Fibroblast of lung (primary cell): ENCODE measurements at regions not wholly inside any gene's neighbourhood (a gene's known extent, or its start where the extent isn't known, plus 50 kb on each side); places are given as distances from the start of the nearest gene placed in this dataset.

Experiments used
- CTCF ChIP-seq, 2 donors: IDR thresholded peaks in 1 of 2; conservative IDR thresholded peaks in 1 of 2; 1 replicate in 1 of 2; 2 replicates in 1 of 2; pipeline ENCODE4 v1.5.1; 2011 to 2012; ENCODE audit warnings: low read length in 2 of 2, control low read depth in 1 of 2, inconsistent platforms in 1 of 2, low read depth in 1 of 2, mild to moderate bottlenecking in 1 of 2
- EZH2 ChIP-seq: IDR thresholded peaks from 2 replicates; pipeline ENCODE4 v1.5.1; 2012; ENCODE audit warnings: low read length, control low read depth, mild to moderate bottlenecking; ENCODE audit errors: missing control alignments

- TF ChIP-seq CTCF (conservative IDR thresholded peaks at IDR 0.05 in 1 of 2, IDR thresholded peaks at IDR 0.05 in 1 of 2; ENCODE audit: low read depth in 1 of 2, low read length in 2 of 2) (no peak), EZH2 (no peak)
These were observed 53.3 kb upstream of the TUBA3E start for GRCh38 chr2:130251535-130251872.
